ENCODE measurements at regions not wholly inside any gene's neighbourhood (a gene's known extent, or its start where the extent isn't known, plus 50 kb on each side); places are given as distances from the start of the nearest gene placed in this dataset.

GRCh38 chr11:36825251-36825650, 227.2 kb upstream of the RAG2 start (continued):
- TF ChIP-seq SUZ12 (IDR thresholded peaks at IDR 0.05; ENCODE audit: unreplicated experiment), result no peak
- TF ChIP-seq ZNF24 (IDR thresholded peaks at IDR 0.05), result no peak

- Histone ChIP-seq H2AFZ (ENCODE audit: control insufficient read depth, low read depth, low read length) (no peak overlapping the region), H3K4me2 (ENCODE audit: control insufficient read depth, insufficient read depth) (no peak overlapping the region), H3K9ac (ENCODE audit: control insufficient read depth, insufficient read depth, low read length) (no peak overlapping the region), H3K9me3 (replicated peaks; ENCODE audit: control insufficient read depth, insufficient read depth, low read length) (no peaks in the 10 kb centered on the region), H3K36me3 (ENCODE audit: control insufficient read depth in 2 of 2, insufficient read depth in 2 of 2, low read length in 1 of 2) (no peaks in the 10 kb centered on the region), H3K27ac (ENCODE audit: control insufficient read depth, insufficient read depth) (no peak overlapping the region), H3K27me3 (replicated peaks in 1 of 2; ENCODE audit: control insufficient read depth in 2 of 2, insufficient read depth in 2 of 2, low read length in 1 of 2) (no peaks in the 10 kb centered on the region), H4K20me1 (ENCODE audit: control insufficient read depth, insufficient read depth) (no peaks in the 10 kb centered on the region), H3K79me2 (ENCODE audit: control insufficient read depth, insufficient read depth, low read length) (no peaks in the 10 kb centered on the region), H3K4me1 (ENCODE audit: control insufficient read depth, insufficient read depth, low read length) (no peaks in the 10 kb centered on the region), H3K4me3 (no peak overlapping the region)
- ChIA-PET SMC1A (ENCODE audit: uncharacterized antibody, unreplicated experiment) (no interaction called here), POLR2A (no interaction called here), RAD21 (ENCODE audit: unreplicated experiment) (no interaction called here), CTCF (interaction anchor here (1.0 to 1.8 kb wide), 6 partner anchors 9 to 80 kb away, joined by 3 to 8 read pairs (median 3); no protein-coding TSS in a partner anchor)
- FAIRE-seq (no peak), ATAC-seq (no peak), DNase-seq (ENCODE audit: low read depth, low spot score) (no peak)
- no TSS peak for BruUV-seq (replicated peaks)
- WGBS (ENCODE audit: insufficient coverage, insufficient replicate concordance, low lambda C conversion rate, missing lambda C conversion rate), result 19% methylated on average over 1 of the region's 1 CpG
- TF ChIP-seq SMC3 (IDR thresholded peaks at IDR 0.05; ENCODE audit: borderline replicate concordance, low read length) (no peak), ASH2L (IDR thresholded peaks at IDR 0.05; ENCODE audit: borderline replicate concordance, low read depth) (no peak)
- intact Hi-C loops (cut with micrococcal nuclease; ENCODE audit: unreplicated experiment) (no loop called here), in situ Hi-C loops (cut with MboI) (no loop called here)
Measured at GRCh38 chr11:36824349-36824748, 226.3 kb upstream of the RAG2 start.

- POLR2A ChIA-PET, result no interaction called here
- no peak overlapping the region for H3K4me2 ChIP-seq (ENCODE audit: control insufficient read depth, insufficient read depth)
- no peaks in the 10 kb centered on the region for H4K20me1 ChIP-seq (ENCODE audit: control insufficient read depth, insufficient read depth)
- H3K4me3 ChIP-seq, result no peak overlapping the region
- no peaks in the 10 kb centered on the region for H3K27me3 ChIP-seq (replicated peaks in 1 of 2; ENCODE audit: control insufficient read depth in 2 of 2, insufficient read depth in 2 of 2, low read length in 1 of 2)
- no peak for FAIRE-seq
- ATAC-seq, result 0 out of 3 replicates have a peak, but pooled peaks have one; percentile 20
- in situ Hi-C loops (cut with MboI), result no loop called here
- no peaks in the 10 kb centered on the region for H3K9me3 ChIP-seq (replicated peaks; ENCODE audit: control insufficient read depth, insufficient read depth, low read length)
- no peak for TF ChIP-seq RB1 (IDR thresholded peaks at IDR 0.05; ENCODE audit: borderline replicate concordance)
- CTCF ChIA-PET, result no interaction called here
- RAD21 ChIA-PET (ENCODE audit: unreplicated experiment), result no interaction called here
- no peak overlapping the region for H2AFZ ChIP-seq (ENCODE audit: control insufficient read depth, low read depth, low read length)
- SMC1A ChIA-PET (ENCODE audit: uncharacterized antibody, unreplicated experiment), result no interaction called here
- no peak overlapping the region for H3K27ac ChIP-seq (ENCODE audit: control insufficient read depth, insufficient read depth)
- no peaks in the 10 kb centered on the region for H3K36me3 ChIP-seq (ENCODE audit: control insufficient read depth in 2 of 2, insufficient read depth in 2 of 2, low read length in 1 of 2)
- BruUV-seq (replicated peaks), result no TSS peak
- intact Hi-C loops (cut with micrococcal nuclease; ENCODE audit: unreplicated experiment), result no loop called here
- no peak for DNase-seq (ENCODE audit: low read depth, low spot score)
- H3K79me2 ChIP-seq (ENCODE audit: control insufficient read depth, insufficient read depth, low read length), result no peaks in the 10 kb centered on the region
- H3K4me1 ChIP-seq (ENCODE audit: control insufficient read depth, insufficient read depth, low read length), result no peaks in the 10 kb centered on the region
- no peak overlapping the region for H3K9ac ChIP-seq (ENCODE audit: control insufficient read depth, insufficient read depth, low read length)
- 96% methylated on average over 1 of the region's 1 CpG for WGBS (ENCODE audit: insufficient coverage, insufficient replicate concordance, low lambda C conversion rate, missing lambda C conversion rate)
Measured at GRCh38 chr11:36822829-36823228, 224.8 kb upstream of the RAG2 start.

All from GM12878 (cell line).